Hematopoietic multipotent progenitor cell treated with erythropoietin and hydrocortisone succinate and interleukin-3 and kit ligand, for 4 days (in vitro differentiated cells): ENCODE measurements at regions not wholly inside any gene's neighbourhood (a gene's known extent, or its start where the extent isn't known, plus 50 kb on each side); places are given as distances from the start of the nearest gene placed in this dataset.
"Not testable (repeated sequence)": the region's sequence is repeated elsewhere in the genome, so short reads cannot be mapped to it uniquely, and the experiment has no call there.

Experiments used
- DNase-seq: peaks from one replicate; pipeline ENCODE4 v3.0.0-alpha.2; 2015

- DNase-seq = no peak
These were observed 469.1 kb downstream of the GBA3 start for GRCh38 chr4:23161787-23162186.

- DNase-seq = no peak
These were observed 460.3 kb downstream of the GBA3 start for GRCh38 chr4:23153076-23153475.

- no peak for DNase-seq
These were observed 457.1 kb downstream of the GBA3 start for GRCh38 chr4:23149815-23150214.

GRCh38 chr4:23144707-23145106, 452.0 kb downstream of the GBA3 start:
- no peak for DNase-seq

- peak; percentile 70 for DNase-seq
These were observed 443.3 kb downstream of the GBA3 start for GRCh38 chr4:23135792-23136645.

GRCh38 chr4:23134331-23134730, 441.6 kb downstream of the GBA3 start:
- DNase-seq = no peak

GRCh38 chr4:23130845-23131244, 438.1 kb downstream of the GBA3 start:
- DNase-seq = peak; percentile 4

GRCh38 chr4:23125118-23125517, 432.4 kb downstream of the GBA3 start:
- no peak for DNase-seq

GRCh38 chr4:23122666-23123400, 430.1 kb downstream of the GBA3 start:
- DNase-seq = no peak

GRCh38 chr4:23120374-23120773, 427.6 kb downstream of the GBA3 start:
- no peak for DNase-seq

- DNase-seq = no peak
These were observed 425.1 kb downstream of the GBA3 start for GRCh38 chr4:23117826-23118225.

GRCh38 chr4:23114538-23114937, 421.8 kb downstream of the GBA3 start:
- no peak for DNase-seq

- no peak for DNase-seq
These were observed 420.4 kb downstream of the GBA3 start for GRCh38 chr4:23113104-23113503.

- no peak for DNase-seq
These were observed 413.8 kb downstream of the GBA3 start for GRCh38 chr4:23106516-23106915.

- DNase-seq = no peak
These were observed 413.1 kb downstream of the GBA3 start for GRCh38 chr4:23105759-23106370.

GRCh38 chr4:23097251-23097650, 404.5 kb downstream of the GBA3 start:
- no peak for DNase-seq

GRCh38 chr4:23091711-23092110, 399.0 kb downstream of the GBA3 start:
- DNase-seq = peak; percentile 40

- no peak for DNase-seq
These were observed 392.5 kb downstream of the GBA3 start for GRCh38 chr4:23085249-23085568.

- no peak for DNase-seq
These were observed 392.0 kb downstream of the GBA3 start for GRCh38 chr4:23084559-23085248.

GRCh38 chr4:23083391-23083790, 390.7 kb downstream of the GBA3 start:
- DNase-seq = no peak

- DNase-seq = not testable (repeated sequence)
These were observed 387.4 kb downstream of the GBA3 start for GRCh38 chr4:23080171-23080570.

GRCh38 chr4:23070848-23071570, 378.3 kb downstream of the GBA3 start:
- DNase-seq = no peak

GRCh38 chr4:23068756-23069155, 376.0 kb downstream of the GBA3 start:
- no peak for DNase-seq
